NCI-H526 (cell line): ENCODE measurements at regions not wholly inside any gene's neighbourhood (a gene's known extent, or its start where the extent isn't known, plus 50 kb on each side); places are given as distances from the start of the nearest gene placed in this dataset.

Experiments
- DNase-seq, 2 experiments: peaks; one replicate each; lab custom pipeline; 2025; lab: John Stamatoyannopoulos, UW

- DNase-seq: no peak
Measured at GRCh38 chr2:9681427-9681817, 50.6 kb upstream of the YWHAQ start.

- no peak for DNase-seq
Measured at GRCh38 chr2:9685637-9686036, 54.8 kb upstream of the YWHAQ start.

- DNase-seq: no peak
Measured at GRCh38 chr2:9686061-9686460, 55.3 kb upstream of the YWHAQ start.

GRCh38 chr2:9690252-9690651, 59.5 kb upstream of the YWHAQ start:
- no peak for DNase-seq

GRCh38 chr2:9690716-9691498, 60.1 kb upstream of the YWHAQ start:
- no peak for DNase-seq

- no peak for DNase-seq
Measured at GRCh38 chr2:9692456-9693195, 61.8 kb upstream of the YWHAQ start.

GRCh38 chr2:9693196-9693491, 62.3 kb upstream of the YWHAQ start:
- DNase-seq: no peak

- DNase-seq: no peak
Measured at GRCh38 chr2:9693646-9694045, 62.8 kb upstream of the YWHAQ start.

- DNase-seq: no peak
Measured at GRCh38 chr2:9694661-9695234, 64.0 kb upstream of the YWHAQ start.

GRCh38 chr2:9695941-9696340, 65.1 kb upstream of the YWHAQ start:
- no peak for DNase-seq

- no peak for DNase-seq
Measured at GRCh38 chr2:9696731-9697130, 65.9 kb upstream of the YWHAQ start.

- DNase-seq: no peak
Measured at GRCh38 chr2:9697909-9698308, 67.1 kb upstream of the YWHAQ start.

GRCh38 chr2:9699139-9700108, 68.6 kb upstream of the YWHAQ start:
- no peak for DNase-seq

GRCh38 chr2:9700109-9700495, 69.3 kb upstream of the YWHAQ start:
- DNase-seq: no peak

GRCh38 chr2:9702604-9703084, 71.8 kb upstream of the YWHAQ start:
- DNase-seq: no peak

GRCh38 chr2:9703085-9703678, 72.4 kb upstream of the YWHAQ start:
- DNase-seq: no peak

- DNase-seq: no peak
Measured at GRCh38 chr2:9703701-9704221, 73.0 kb upstream of the YWHAQ start.

- no peak for DNase-seq
Measured at GRCh38 chr2:9704600-9704999, 73.8 kb upstream of the YWHAQ start.

- no peak for DNase-seq
Measured at GRCh38 chr2:9705196-9705595, 74.4 kb upstream of the YWHAQ start.

GRCh38 chr2:9707008-9707407, 76.2 kb upstream of the YWHAQ start:
- no peak for DNase-seq

GRCh38 chr2:9707611-9708160, 76.9 kb upstream of the YWHAQ start:
- DNase-seq: no peak
